GM12878 (cell line): ENCODE measurements at regions not wholly inside any gene's neighbourhood (a gene's known extent, or its start where the extent isn't known, plus 50 kb on each side); places are given as distances from the start of the nearest gene placed in this dataset.

Source experiments
- ATAC-seq: fragments of 200-7000 bp; cut with Tn5 transposase; 3 replicates; pipeline ENCODE4 v1.9.1; 2020; ENCODE audit warnings: mild to moderate bottlenecking, moderate library complexity
- BruUV-seq: library from RNA; stranded (reverse); fragments of 400-500 nt; replicated peaks from 2 replicates; lab custom pipeline; 2021; lab: Mats Ljungman, UMichigan
- CTCF ChIA-PET: fragments of 300-600 bp; sonication (Branson Sonifier 250); formaldehyde crosslinking; extraction: SDS; loops from one replicate; lab custom pipeline; 2021; ENCODE audit warnings: inconsistent platforms; lab: Yijun Ruan, JAX
- POLR2A ChIA-PET: fragments of 350-600 bp; formaldehyde crosslinking; extraction: SDS; loops from one replicate; lab custom pipeline; 2021; ENCODE audit warnings: inconsistent platforms; lab: Charles Lee
- RAD21 ChIA-PET: fragments of 300-600 bp; sonication (Branson Sonifier 250); formaldehyde crosslinking; loops from one replicate; lab custom pipeline; 2023; ENCODE audit warnings: antibody characterized with exemption; ENCODE audit not compliant: unreplicated experiment; lab: Charles Lee
- SMC1A ChIA-PET: fragments of 300-600 bp; sonication (Branson Sonifier 250); formaldehyde crosslinking; loops from one replicate; lab custom pipeline; 2023; ENCODE audit not compliant: unreplicated experiment, uncharacterized antibody; lab: Charles Lee
- DNase-seq: peaks from one replicate; pipeline ENCODE4 v3.0.0-alpha.2; 2011; ENCODE audit warnings: low read depth, low spot score
- FAIRE-seq: peaks from 3 replicates; lab custom pipeline; 2011; peaks lifted over from hg19 to GRCh38; lab: Jason Lieb, UNC
- H2AFZ ChIP-seq: 2 replicates; pipeline ENCODE4 v1.6.0; 2011; ENCODE audit warnings: low read depth, low read length, control low read depth; ENCODE audit not compliant: control insufficient read depth
- H3K27ac ChIP-seq: 2 replicates; pipeline ENCODE4 v1.5.1; 2011; ENCODE audit warnings: control low read depth; ENCODE audit not compliant: control insufficient read depth, insufficient read depth
- H3K27me3 ChIP-seq, 2 experiments: replicated peaks in 1 of 2; 2 replicates each; pipeline versions ENCODE4 v1.6.0 to v1.6.1; 2011; ENCODE audit warnings: low read length in 1 of 2; ENCODE audit not compliant: control insufficient read depth in 2 of 2, insufficient read depth in 2 of 2
- H3K36me3 ChIP-seq, 2 experiments: 2 replicates each; pipeline ENCODE4 v1.5.1; 2011; ENCODE audit warnings: low read length in 1 of 2; ENCODE audit not compliant: control insufficient read depth in 2 of 2, insufficient read depth in 2 of 2
- H3K4me1 ChIP-seq: 2 replicates; pipeline ENCODE4 v1.6.1; 2011; ENCODE audit warnings: mild to moderate bottlenecking, low read length, moderate library complexity, mixed read lengths; ENCODE audit not compliant: control insufficient read depth, insufficient read depth
- H3K4me2 ChIP-seq: 2 replicates; pipeline ENCODE4 v1.6.0; 2011; ENCODE audit warnings: control low read depth; ENCODE audit not compliant: control insufficient read depth, insufficient read depth
- H3K4me3 ChIP-seq: fragments of 200-600 bp; sonication (generic); 2 replicates; pipeline ENCODE4 v1.5.1; 2016
- H3K79me2 ChIP-seq: 2 replicates; pipeline ENCODE4 v1.6.0; 2011; ENCODE audit warnings: low read length; ENCODE audit not compliant: control insufficient read depth, insufficient read depth
- H3K9ac ChIP-seq: 2 replicates; pipeline ENCODE4 v1.8.0; 2011; ENCODE audit warnings: low read length, control low read depth, mixed read lengths; ENCODE audit not compliant: control insufficient read depth, insufficient read depth
- H3K9me3 ChIP-seq: replicated peaks from 3 replicates; pipeline ENCODE4 v1.5.1; 2011; ENCODE audit warnings: mild to moderate bottlenecking, low read length; ENCODE audit not compliant: control insufficient read depth, insufficient read depth
- H4K20me1 ChIP-seq: 2 replicates; pipeline ENCODE4 v1.6.0; 2011; ENCODE audit not compliant: control insufficient read depth, insufficient read depth
- BCLAF1 ChIP-seq: fragments of 450-650 bp; IDR thresholded peaks from 2 replicates; pipeline ENCODE4 v1.6.1; 2017; ENCODE audit warnings: antibody characterized with exemption, mild to moderate bottlenecking, moderate library complexity
- IRF3 ChIP-seq: fragments of 450-650 bp; IDR thresholded peaks from 2 replicates; pipeline ENCODE4 v1.6.1; 2014; ENCODE audit warnings: mild to moderate bottlenecking
- NKRF ChIP-seq: fragments of 450-650 bp; conservative IDR thresholded peaks from 2 replicates; pipeline ENCODE4 v1.6.1; 2017; ENCODE audit warnings: mild to moderate bottlenecking, moderate library complexity
- WGBS: methylation state at CpG from one replicate; pipeline ENCODE4 v1.1.6; 2016; ENCODE audit warnings: low lambda C conversion rate; ENCODE audit not compliant: insufficient replicate concordance, insufficient coverage; ENCODE audit errors: missing lambda C conversion rate; 5-methylcytosine and 5-hydroxymethylcytosine counted together
- in situ Hi-C: fragments of 300-500 bp; cut with MboI; formaldehyde crosslinking; loops from 9 replicates; pipeline ENCODE4 v1.14.3; 2018; ENCODE audit warnings: mixed read lengths
- intact Hi-C: fragments of 100-400 bp; cut with micrococcal nuclease; formaldehyde crosslinking; loops from one replicate; pipeline ENCODE4 v1.14.2; 2022; ENCODE audit not compliant: unreplicated experiment

- Histone ChIP-seq H4K20me1 (no peaks in the 10 kb centered on the region), H3K4me1 (no peaks in the 10 kb centered on the region), H2AFZ (no peak overlapping the region), H3K4me3 (no peak overlapping the region), H3K79me2 (no peaks in the 10 kb centered on the region), H3K27me3 (no peaks in the 10 kb centered on the region), H3K27ac (no peak overlapping the region), H3K4me2 (no peak overlapping the region), H3K9me3 (no peaks in the 10 kb centered on the region; the same call in 2 of the 3 replicates), H3K9ac (no peak overlapping the region), H3K36me3 (no peaks in the 10 kb centered on the region)
- FAIRE-seq (no peak), DNase-seq (no peak), ATAC-seq (no peak)
- RAD21 ChIA-PET: interaction anchor here (1.1 kb wide), 1 partner anchor 36 kb away, joined by 3 read pairs; no protein-coding TSS in a partner anchor
- WGBS: 38% methylated on average over 3 of the region's 3 CpGs
- CTCF ChIA-PET: interaction anchor here (0.8 kb wide), 1 partner anchor 10 kb away, joined by 3 read pairs; no protein-coding TSS in a partner anchor
- intact Hi-C loops (no loop called here), in situ Hi-C loops (no loop called here)
- no TSS peak for BruUV-seq
- SMC1A ChIA-PET: interaction anchor here (0.7 to 1.1 kb wide), 2 partner anchors 16 to 27 kb away, joined by 3 to 4 read pairs; no protein-coding TSS in a partner anchor
- TF ChIP-seq BCLAF1 (no peak), IRF3 (no peak), NKRF (no peak)
- POLR2A ChIA-PET: no interaction called here
These were observed 590.2 kb upstream of the MEF2C start for GRCh38 chr5:89473196-89473595.
